Upper lobe of left lung (tissue), 4 donors: ENCODE measurements at regions not wholly inside any gene's neighbourhood (a gene's known extent, or its start where the extent isn't known, plus 50 kb on each side); places are given as distances from the start of the nearest gene placed in this dataset.

Source experiments
- CTCF ChIP-seq, 6 experiments: fragments of 450-650 bp in 4 of 6; fragments of 200-600 bp in 2 of 6; sonication (generic) in 2 of 6; IDR thresholded peaks; one replicate each; pipeline ENCODE4 v1.5.1; 2016 to 2019; ENCODE audit warnings: antibody characterized with exemption in 6 of 6
- POLR2A ChIP-seq, 4 donors: fragments of 450-650 bp; IDR thresholded peaks; one replicate each; pipeline ENCODE4 v1.5.1; 2016 to 2017; ENCODE audit warnings: antibody characterized with exemption in 4 of 4, mild to moderate bottlenecking in 2 of 4
- POLR2AphosphoS5 ChIP-seq, 2 donors: sonication (generic); formaldehyde crosslinking; IDR thresholded peaks; one replicate each; pipeline ENCODE4 v1.5.1; 2017; ENCODE audit warnings: antibody characterized with exemption in 2 of 2

GRCh38 chr22:47597041-47597440, 834.6 kb downstream of the TBC1D22A start:
- TF ChIP-seq CTCF (IDR thresholded peaks at IDR 0.05) (no peak), POLR2A (IDR thresholded peaks at IDR 0.05) (no peak), POLR2AphosphoS5 (IDR thresholded peaks at IDR 0.05) (no peak)
